K562 (cell line): ENCODE measurements at regions not wholly inside any gene's neighbourhood (a gene's known extent, or its start where the extent isn't known, plus 50 kb on each side); places are given as distances from the start of the nearest gene placed in this dataset.

Source experiments
- CUX1 ChIP-seq: fragments of 200-800 bp; sonication (Bioruptor generic); IDR thresholded peaks from 2 replicates; pipeline ENCODE4 v1.6.1; 2016; ENCODE audit warnings: missing genetic modification characterization, missing compliant biosample characterization
- NFE2L1 ChIP-seq: fragments of 450-650 bp; IDR thresholded peaks from 2 replicates; pipeline ENCODE4 v1.6.1; 2016; ENCODE audit warnings: missing genetic modification characterization, low read depth, mild to moderate bottlenecking, missing compliant biosample characterization, moderate library complexity, borderline replicate concordance
- REST ChIP-seq, 2 experiments: fragments of 450-650 bp; formaldehyde crosslinking in 1 of 2; IDR thresholded peaks; 2 replicates each; pipeline versions ENCODE4 v1.4.0 to v1.6.1; 2014 to 2020; ENCODE audit warnings: mild to moderate bottlenecking in 2 of 2, borderline replicate concordance in 1 of 2, low read depth in 1 of 2
- TSHZ1 ChIP-seq: fragments of 250-450 bp; sonication (Bioruptor Pico); IDR thresholded peaks from 2 replicates; pipeline ENCODE4 v1.4.0; 2020; ENCODE audit warnings: mild to moderate bottlenecking, moderate library complexity
- XRCC5 ChIP-seq: fragments of 200-400 bp; formaldehyde crosslinking; IDR thresholded peaks from 2 replicates; pipeline ENCODE4 v1.6.1; 2017; ENCODE audit warnings: low read depth, mild to moderate bottlenecking, low read length
- ZNF274 ChIP-seq: IDR thresholded peaks from 2 replicates; pipeline ENCODE4 v1.6.1; 2011; ENCODE audit warnings: low read depth, mild to moderate bottlenecking, low read length, moderate library complexity, borderline replicate concordance

DNA sequence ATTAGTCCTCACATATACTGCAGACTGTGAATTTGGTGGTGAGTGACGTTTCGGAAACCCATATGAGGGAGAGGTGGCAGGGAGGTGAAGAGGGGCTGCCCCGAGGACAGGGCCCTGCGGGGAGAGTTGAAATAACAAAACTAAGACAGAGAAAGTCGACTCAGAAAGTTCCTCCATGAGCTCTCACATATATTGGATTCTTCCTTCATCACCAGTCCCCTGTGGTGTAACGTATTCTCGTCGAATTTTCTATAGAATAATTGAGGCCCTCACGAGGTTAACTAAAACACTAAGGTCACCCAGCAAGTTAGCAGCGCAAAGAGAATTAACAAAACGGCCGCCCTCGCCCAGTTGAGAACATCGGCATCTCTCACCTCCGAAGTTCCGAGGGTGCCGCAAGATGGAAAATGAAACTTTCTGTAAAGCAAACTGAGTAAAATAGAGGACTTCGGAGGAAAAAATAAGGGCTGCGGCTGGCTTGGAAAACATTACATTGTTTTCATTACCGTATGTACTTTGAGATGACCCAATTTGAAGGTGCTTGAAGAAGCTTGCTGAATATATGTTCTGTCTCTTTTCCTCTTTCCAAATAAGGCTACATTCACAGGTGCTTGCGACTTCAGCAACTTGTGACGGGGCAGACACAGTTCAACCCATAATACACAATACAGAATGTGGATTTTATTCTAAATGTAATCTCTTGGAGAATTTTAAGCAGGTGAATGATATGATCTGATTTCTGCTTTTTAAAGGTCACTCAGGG, 490.9 kb upstream of the JARID2 start:
- TF ChIP-seq TSHZ1 (no peak), ZNF274 (no peak), XRCC5 (no peak), REST (IDR thresholded peaks at IDR 0.05; ENCODE audit: borderline replicate concordance) (no peak), REST (CRISPR knock-in tag; IDR thresholded peaks at IDR 0.05; ENCODE audit: low read depth) (no peak), NFE2L1 (tag) (no peak), CUX1 (CRISPR knock-in tag) (no peak)
